Astrocyte of the hippocampus (primary cell): ENCODE measurements at regions not wholly inside any gene's neighbourhood (a gene's known extent, or its start where the extent isn't known, plus 50 kb on each side); places are given as distances from the start of the nearest gene placed in this dataset.

Experiments used
- DNase-seq: peaks from one replicate; pipeline ENCODE4 v3.0.0; 2011; ENCODE audit warnings: low read depth, low spot score

GRCh38 chr2:39513641-39514094, 76.6 kb upstream of the MAP4K3 start:
- peak; percentile 95 for DNase-seq

GRCh38 chr2:39514825-39515224, 77.7 kb upstream of the MAP4K3 start:
- DNase-seq: no peak

- no peak for DNase-seq
Observed at GRCh38 chr2:39515273-39515896, 78.3 kb upstream of the MAP4K3 start.

- no peak for DNase-seq
Observed at GRCh38 chr2:39515897-39516346, 78.8 kb upstream of the MAP4K3 start.

- DNase-seq: peak; percentile 65
Observed at GRCh38 chr2:39516347-39517101, 79.4 kb upstream of the MAP4K3 start.

GRCh38 chr2:39517102-39517436, 80.0 kb upstream of the MAP4K3 start:
- no peak for DNase-seq

GRCh38 chr2:39517622-39518021, 80.5 kb upstream of the MAP4K3 start:
- no peak for DNase-seq

GRCh38 chr2:39519886-39520285, 82.8 kb upstream of the MAP4K3 start:
- DNase-seq: no peak

- peak; percentile 36 for DNase-seq
Observed at GRCh38 chr2:39521876-39522517, 84.9 kb upstream of the MAP4K3 start.

- DNase-seq: no peak
Observed at GRCh38 chr2:39522518-39522877, 85.4 kb upstream of the MAP4K3 start.

GRCh38 chr2:39523308-39524044, 86.4 kb upstream of the MAP4K3 start:
- DNase-seq: peak; percentile 90

GRCh38 chr2:39524061-39524460, 87.0 kb upstream of the MAP4K3 start:
- DNase-seq: no peak

GRCh38 chr2:39524756-39525635, 87.9 kb upstream of the MAP4K3 start:
- peak; percentile 43 for DNase-seq

- DNase-seq: no peak
Observed at GRCh38 chr2:39525636-39526412, 88.7 kb upstream of the MAP4K3 start.

- no peak for DNase-seq
Observed at GRCh38 chr2:39528701-39529100, 91.6 kb upstream of the MAP4K3 start.

GRCh38 chr2:39529836-39530235, 92.8 kb upstream of the MAP4K3 start:
- no peak for DNase-seq

- DNase-seq: no peak
Observed at GRCh38 chr2:39530411-39530866, 93.4 kb upstream of the MAP4K3 start.

GRCh38 chr2:39531220-39531777, 94.2 kb upstream of the MAP4K3 start:
- no peak for DNase-seq

GRCh38 chr2:39532933-39533332, 95.8 kb upstream of the MAP4K3 start:
- no peak for DNase-seq
